ENCODE measurements at regions not wholly inside any gene's neighbourhood (a gene's known extent, or its start where the extent isn't known, plus 50 kb on each side); places are given as distances from the start of the nearest gene placed in this dataset.

DNA sequence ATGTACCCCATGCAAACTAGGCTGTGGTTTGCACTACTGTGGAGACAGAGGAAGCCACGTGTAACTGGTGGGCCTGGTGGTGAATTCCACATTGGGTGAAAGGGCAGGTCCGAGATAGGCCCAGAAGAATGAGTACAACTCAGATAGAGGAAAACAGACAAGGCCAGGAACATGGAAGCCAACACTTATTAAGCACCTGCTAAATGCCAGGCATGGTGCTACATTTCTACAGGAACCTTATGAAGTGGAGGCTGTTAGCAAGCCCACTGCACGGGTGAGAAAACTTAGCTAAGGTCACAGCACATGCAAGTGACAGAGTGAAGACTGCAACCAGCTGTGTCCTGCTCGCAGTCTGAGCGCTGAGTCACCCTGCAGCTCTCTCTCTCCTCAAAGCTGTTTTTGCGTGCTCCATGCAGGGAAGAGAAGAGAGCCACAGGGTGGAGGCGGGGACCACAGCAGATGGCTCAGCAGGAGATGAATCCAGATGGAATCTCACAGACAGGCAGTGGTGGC lies 65.5 kb upstream of the SPTLC1 start:
- TF ChIP-seq CTCF (conservative IDR thresholded peaks at IDR 0.05; ENCODE audit: low read length) (no peak), EZH2phosphoT487 (IDR thresholded peaks at IDR 0.05; ENCODE audit: borderline replicate concordance, low read depth, low read length) (no peak)

Data from OCI-LY7 (cell line).